Activated CD8-positive, alpha-beta T cell treated with anti-CD3 and anti-CD28 coated beads for 36 hours (primary cell): ENCODE measurements at regions not wholly inside any gene's neighbourhood (a gene's known extent, or its start where the extent isn't known, plus 50 kb on each side); places are given as distances from the start of the nearest gene placed in this dataset.

Experiments
- ATAC-seq: fragments of 200-7000 bp; cut with Tn5 transposase; one replicate; pipeline ENCODE4 v1.10.0; 2021; ENCODE audit warnings: mild to moderate bottlenecking, moderate library complexity
- CTCF ChIA-PET: fragments of 350-600 bp; sonication (Branson Sonifier 250); formaldehyde crosslinking; loops from one replicate; lab custom pipeline; 2021; ENCODE audit warnings: antibody characterized with exemption; lab: Charles Lee
- POLR2A ChIA-PET: fragments of 350-600 bp; sonication (Branson Sonifier 250); formaldehyde crosslinking; loops from one replicate; lab custom pipeline; 2021; ENCODE audit warnings: antibody characterized with exemption; lab: Charles Lee
- DNase-seq: peaks from one replicate; pipeline ENCODE4 v3.0.0-alpha.2; 2020
- H3K27ac Mint-ChIP-seq: one replicate; pipeline ENCODE4 v1.8.0; 2021; ENCODE audit warnings: mild to moderate bottlenecking, mixed read lengths
- H3K27me3 Mint-ChIP-seq: one replicate; pipeline ENCODE4 v1.8.0; 2021; ENCODE audit warnings: mixed read lengths
- H3K36me3 Mint-ChIP-seq: one replicate; pipeline ENCODE4 v1.8.0; 2021; ENCODE audit warnings: low read depth, mixed read lengths
- H3K4me1 Mint-ChIP-seq: one replicate; pipeline ENCODE4 v1.8.0; 2021; ENCODE audit warnings: low read depth, mixed read lengths
- H3K4me3 Mint-ChIP-seq: one replicate; pipeline ENCODE4 v1.8.0; 2021; ENCODE audit warnings: mild to moderate bottlenecking, moderate library complexity, mixed read lengths
- H3K9me3 Mint-ChIP-seq: one replicate; pipeline ENCODE4 v1.8.0; 2021; ENCODE audit warnings: mixed read lengths
- intact Hi-C: fragments of 100-400 bp; cut with micrococcal nuclease; formaldehyde crosslinking; loops from one replicate; pipeline ENCODE4 v1.10.0; 2022
- TF ChIP-seq, protein P1 (sequence below): fragments of 200-600 bp; IDR thresholded peaks from one replicate; pipeline ENCODE4 v1.8.0; 2022; ENCODE audit warnings: antibody characterized with exemption, mild to moderate bottlenecking

DNA sequence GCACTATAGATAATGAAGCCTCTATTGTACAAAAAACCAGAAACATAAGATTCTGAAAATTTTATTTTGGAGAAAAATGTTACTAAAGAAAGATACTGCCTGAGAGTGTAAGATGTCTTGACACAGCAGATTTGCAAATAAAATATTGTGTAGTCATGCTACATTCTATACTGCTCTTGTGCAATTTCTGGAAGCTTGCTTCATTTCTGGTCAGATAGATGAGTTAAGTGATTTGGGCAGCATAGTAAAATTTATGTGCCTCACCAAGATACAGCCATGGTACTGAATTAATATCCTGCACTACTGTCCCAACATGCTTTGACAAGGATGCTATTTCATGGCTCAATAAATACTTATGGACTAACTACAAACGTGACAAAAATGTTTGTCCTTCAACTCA lies 55.1 kb upstream of the STARD13 start:
- H3K27me3 Mint-ChIP-seq: peaks cover 4% of the 10 kb centered on the region
- no peak for DNase-seq
- ATAC-seq: no peak
- H3K9me3 Mint-ChIP-seq: no peaks in the 10 kb centered on the region
- H3K4me3 Mint-ChIP-seq: no peak overlapping the region
- intact Hi-C loops: no loop called here
- H3K4me1 Mint-ChIP-seq: no peaks in the 10 kb centered on the region
- POLR2A ChIA-PET: no interaction called here
- no peak overlapping the region for H3K27ac Mint-ChIP-seq
- CTCF ChIA-PET: no interaction called here
- TF ChIP-seq, protein P1, sequence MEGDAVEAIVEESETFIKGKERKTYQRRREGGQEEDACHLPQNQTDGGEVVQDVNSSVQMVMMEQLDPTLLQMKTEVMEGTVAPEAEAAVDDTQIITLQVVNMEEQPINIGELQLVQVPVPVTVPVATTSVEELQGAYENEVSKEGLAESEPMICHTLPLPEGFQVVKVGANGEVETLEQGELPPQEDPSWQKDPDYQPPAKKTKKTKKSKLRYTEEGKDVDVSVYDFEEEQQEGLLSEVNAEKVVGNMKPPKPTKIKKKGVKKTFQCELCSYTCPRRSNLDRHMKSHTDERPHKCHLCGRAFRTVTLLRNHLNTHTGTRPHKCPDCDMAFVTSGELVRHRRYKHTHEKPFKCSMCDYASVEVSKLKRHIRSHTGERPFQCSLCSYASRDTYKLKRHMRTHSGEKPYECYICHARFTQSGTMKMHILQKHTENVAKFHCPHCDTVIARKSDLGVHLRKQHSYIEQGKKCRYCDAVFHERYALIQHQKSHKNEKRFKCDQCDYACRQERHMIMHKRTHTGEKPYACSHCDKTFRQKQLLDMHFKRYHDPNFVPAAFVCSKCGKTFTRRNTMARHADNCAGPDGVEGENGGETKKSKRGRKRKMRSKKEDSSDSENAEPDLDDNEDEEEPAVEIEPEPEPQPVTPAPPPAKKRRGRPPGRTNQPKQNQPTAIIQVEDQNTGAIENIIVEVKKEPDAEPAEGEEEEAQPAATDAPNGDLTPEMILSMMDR: no peak
- H3K36me3 Mint-ChIP-seq: no peaks in the 10 kb centered on the region

DNA sequence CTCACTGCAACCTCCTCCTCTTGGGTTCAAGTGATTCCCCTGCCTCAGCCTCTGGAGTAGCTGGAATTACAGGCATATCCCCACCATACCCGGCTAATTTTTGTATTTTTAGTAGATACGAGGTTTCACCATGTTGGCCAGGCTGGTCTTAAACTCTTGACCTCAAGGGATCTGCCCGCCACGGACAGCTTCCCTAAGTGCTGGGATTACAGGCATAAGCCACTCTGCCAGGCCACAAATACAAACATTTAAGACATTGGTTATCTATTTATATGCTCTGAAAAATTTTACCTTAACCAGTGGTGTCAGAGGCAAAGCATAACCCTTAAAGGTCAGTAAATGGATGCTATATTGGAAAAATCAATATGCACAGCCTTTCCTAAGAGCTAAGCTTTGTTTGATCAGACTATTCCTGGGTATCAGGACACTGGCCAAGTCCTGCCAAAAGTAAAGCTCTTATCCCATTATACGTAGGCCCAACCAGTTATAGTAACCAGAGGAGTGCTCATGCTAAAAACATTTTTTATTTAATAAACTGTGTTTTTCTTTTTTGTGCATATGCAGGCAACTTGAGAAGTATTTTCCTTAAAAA lies 56.4 kb upstream of the STARD13 start:
- Mint-ChIP-seq H3K4me1 (no peaks in the 10 kb centered on the region), H3K4me3 (no peak overlapping the region), H3K27me3 (peaks cover 4% of the 10 kb centered on the region), H3K9me3 (no peaks in the 10 kb centered on the region), H3K27ac (no peak overlapping the region), H3K36me3 (no peaks in the 10 kb centered on the region)
- POLR2A ChIA-PET: no interaction called here
- intact Hi-C loops: no loop called here
- CTCF ChIA-PET: no interaction called here
- no peak for ATAC-seq
- TF ChIP-seq, protein P1: no peak
- no peak for DNase-seq

DNA sequence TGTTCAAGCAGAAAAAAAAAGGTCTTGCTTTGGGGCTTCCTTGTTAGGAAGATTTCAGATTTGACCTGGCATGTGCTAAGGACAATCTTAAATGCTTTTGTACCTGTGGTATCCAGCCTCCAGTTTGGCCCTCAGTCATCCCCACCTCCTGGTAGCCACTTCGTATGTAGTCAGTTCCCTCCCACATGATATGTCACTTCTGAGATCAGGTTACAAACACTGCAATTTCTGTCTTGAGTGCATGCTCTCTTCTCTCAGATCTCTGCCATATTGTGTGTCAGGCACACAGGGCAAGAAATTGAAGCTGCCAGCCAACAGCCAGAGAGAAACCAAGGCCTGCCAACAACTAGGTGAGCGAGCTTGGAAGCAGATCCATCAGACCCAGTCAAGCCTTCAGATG lies 60.3 kb upstream of the STARD13 start:
- H3K36me3 Mint-ChIP-seq: no peaks in the 10 kb centered on the region
- ChIA-PET POLR2A (no interaction called here), CTCF (interaction anchor here (0.5 kb wide), 1 partner anchor 652 kb away, joined by 3 read pairs; no protein-coding TSS in a partner anchor)
- no peak overlapping the region for H3K4me3 Mint-ChIP-seq
- TF ChIP-seq, protein P1: no peak
- ATAC-seq (no peak), DNase-seq (no peak)
- no peaks in the 10 kb centered on the region for H3K9me3 Mint-ChIP-seq
- no peak overlapping the region for H3K27ac Mint-ChIP-seq
- peaks cover 2% of the 10 kb centered on the region for H3K4me1 Mint-ChIP-seq
- intact Hi-C loops: no loop called here
- H3K27me3 Mint-ChIP-seq: peaks cover 26% of the 10 kb centered on the region

DNA sequence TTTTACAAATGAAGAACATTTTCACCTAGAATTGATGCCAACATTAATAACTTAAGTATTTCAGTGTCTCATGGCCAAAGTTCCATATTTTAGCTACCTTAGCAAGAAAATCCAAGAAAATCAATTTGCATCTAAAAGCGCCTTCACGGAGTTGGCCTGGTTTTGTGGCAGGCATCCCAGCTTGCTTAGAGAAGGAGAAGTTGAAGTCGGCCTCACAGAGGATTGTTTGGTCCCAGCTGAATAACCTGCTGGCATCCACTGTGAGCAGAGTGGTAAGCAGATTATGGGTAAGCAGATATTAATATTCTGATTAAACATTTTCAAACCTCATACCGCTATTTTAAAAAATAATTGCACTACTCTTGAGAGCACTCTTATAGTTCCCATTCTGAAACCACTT lies 62.3 kb upstream of the STARD13 start:
- ATAC-seq: no peak
- Mint-ChIP-seq H3K4me1 (peaks cover 2% of the 10 kb centered on the region), H3K9me3 (no peaks in the 10 kb centered on the region), H3K36me3 (no peaks in the 10 kb centered on the region), H3K27ac (no peak overlapping the region), H3K27me3 (peaks cover 40% of the 10 kb centered on the region), H3K4me3 (no peak overlapping the region)
- TF ChIP-seq, protein P1: no peak
- ChIA-PET POLR2A (no interaction called here), CTCF (interaction anchor here (1.0 kb wide), 1 partner anchor 63 kb away, joined by 3 read pairs; the partner anchor contains the start of gene STARD13)
- DNase-seq: no peak
- intact Hi-C loops: no loop called here

DNA sequence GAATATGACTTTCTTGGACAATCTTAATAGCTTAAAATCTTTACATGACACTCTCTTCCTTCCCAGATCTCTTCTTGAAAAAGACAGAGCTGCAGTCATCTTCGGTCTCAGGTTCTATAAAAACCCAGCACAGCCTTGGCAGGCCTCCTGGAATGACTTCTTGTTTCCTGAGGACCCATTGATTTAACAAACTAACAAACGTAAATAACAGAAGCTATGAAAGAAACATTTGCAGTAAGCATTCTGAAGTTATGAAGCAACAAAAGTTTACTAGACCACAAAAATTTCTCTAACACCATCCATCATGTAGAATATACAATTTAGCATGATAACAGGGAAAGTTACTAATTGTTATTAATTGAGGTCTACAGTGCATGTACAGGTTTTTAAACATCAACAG lies 62.8 kb upstream of the STARD13 start:
- TF ChIP-seq, protein P1: no peak
- ATAC-seq: no peak
- peaks cover 44% of the 10 kb centered on the region for H3K27me3 Mint-ChIP-seq
- H3K4me1 Mint-ChIP-seq: peaks cover 2% of the 10 kb centered on the region
- intact Hi-C loops: no loop called here
- no peaks in the 10 kb centered on the region for H3K9me3 Mint-ChIP-seq
- no peak for DNase-seq
- H3K4me3 Mint-ChIP-seq: no peak overlapping the region
- ChIA-PET CTCF (interaction anchor here (1.0 kb wide), 1 partner anchor 63 kb away, joined by 3 read pairs; the partner anchor contains the start of gene STARD13), POLR2A (no interaction called here)
- no peaks in the 10 kb centered on the region for H3K36me3 Mint-ChIP-seq
- no peak overlapping the region for H3K27ac Mint-ChIP-seq
